Glutamatergic neuron (in vitro differentiated cells): ENCODE measurements at regions not wholly inside any gene's neighbourhood (a gene's known extent, or its start where the extent isn't known, plus 50 kb on each side); places are given as distances from the start of the nearest gene placed in this dataset.

ENCODE experiments used
- DNase-seq: peaks from one replicate; pipeline ENCODE4 v3.0.0; 2022
- H3K27ac Mint-ChIP-seq: one replicate; pipeline ENCODE4 v1.8.0; 2020; ENCODE audit warnings: mild to moderate bottlenecking, mixed read lengths, inconsistent platforms; ENCODE audit not compliant: unreplicated experiment
- H3K27me3 Mint-ChIP-seq: one replicate; pipeline ENCODE4 v1.8.0; 2020; ENCODE audit warnings: mild to moderate bottlenecking, moderate library complexity, mixed read lengths, inconsistent platforms; ENCODE audit not compliant: unreplicated experiment
- H3K36me3 Mint-ChIP-seq: one replicate; pipeline ENCODE4 v1.8.0; 2020; ENCODE audit warnings: mild to moderate bottlenecking, mixed read lengths, inconsistent platforms; ENCODE audit not compliant: unreplicated experiment
- H3K4me1 Mint-ChIP-seq: one replicate; pipeline ENCODE4 v1.8.0; 2020; ENCODE audit warnings: mild to moderate bottlenecking, low read depth, mixed read lengths, inconsistent platforms; ENCODE audit not compliant: unreplicated experiment
- H3K4me3 Mint-ChIP-seq: one replicate; pipeline ENCODE4 v1.8.0; 2020; ENCODE audit warnings: mild to moderate bottlenecking, mixed read lengths, inconsistent platforms; ENCODE audit not compliant: unreplicated experiment
- H3K9me3 Mint-ChIP-seq: one replicate; pipeline ENCODE4 v1.8.0; 2020; ENCODE audit warnings: mild to moderate bottlenecking, moderate library complexity, mixed read lengths, inconsistent platforms; ENCODE audit not compliant: unreplicated experiment
- TF ChIP-seq, protein P1 (sequence below): fragments of 200-600 bp; sonication (generic); IDR thresholded peaks from one replicate; pipeline ENCODE4 v1.5.0; 2021; ENCODE audit not compliant: partially characterized antibody, unreplicated experiment

DNA sequence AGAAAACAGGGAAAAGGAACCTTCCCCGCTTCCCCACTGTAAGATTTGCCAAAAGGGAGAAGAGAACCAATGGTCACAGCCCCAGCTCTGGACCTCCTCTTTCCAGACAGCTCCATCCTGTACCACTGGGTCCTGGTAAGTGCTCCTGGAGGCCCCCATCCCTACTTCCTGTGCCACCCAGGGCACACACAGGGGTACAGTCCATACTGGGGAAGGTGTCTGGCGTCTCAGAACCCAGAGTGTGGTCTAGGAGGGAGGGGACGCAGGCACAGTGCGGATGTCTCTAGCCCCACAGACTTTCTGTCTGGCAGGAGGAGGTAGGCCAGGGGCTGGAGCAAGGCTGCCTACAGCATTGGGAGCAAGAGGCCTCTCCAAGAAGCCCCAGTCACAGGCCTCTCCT, 213.3 kb upstream of the IGFBP3 start:
- no peaks in the 10 kb centered on the region for H3K4me1 Mint-ChIP-seq
- peaks cover 1% of the 10 kb centered on the region for H3K9me3 Mint-ChIP-seq
- H3K36me3 Mint-ChIP-seq, result no peaks in the 10 kb centered on the region
- H3K4me3 Mint-ChIP-seq, result no peak overlapping the region
- H3K27ac Mint-ChIP-seq, result no peak overlapping the region
- H3K27me3 Mint-ChIP-seq, result peaks cover 2% of the 10 kb centered on the region
- TF ChIP-seq, protein P1, sequence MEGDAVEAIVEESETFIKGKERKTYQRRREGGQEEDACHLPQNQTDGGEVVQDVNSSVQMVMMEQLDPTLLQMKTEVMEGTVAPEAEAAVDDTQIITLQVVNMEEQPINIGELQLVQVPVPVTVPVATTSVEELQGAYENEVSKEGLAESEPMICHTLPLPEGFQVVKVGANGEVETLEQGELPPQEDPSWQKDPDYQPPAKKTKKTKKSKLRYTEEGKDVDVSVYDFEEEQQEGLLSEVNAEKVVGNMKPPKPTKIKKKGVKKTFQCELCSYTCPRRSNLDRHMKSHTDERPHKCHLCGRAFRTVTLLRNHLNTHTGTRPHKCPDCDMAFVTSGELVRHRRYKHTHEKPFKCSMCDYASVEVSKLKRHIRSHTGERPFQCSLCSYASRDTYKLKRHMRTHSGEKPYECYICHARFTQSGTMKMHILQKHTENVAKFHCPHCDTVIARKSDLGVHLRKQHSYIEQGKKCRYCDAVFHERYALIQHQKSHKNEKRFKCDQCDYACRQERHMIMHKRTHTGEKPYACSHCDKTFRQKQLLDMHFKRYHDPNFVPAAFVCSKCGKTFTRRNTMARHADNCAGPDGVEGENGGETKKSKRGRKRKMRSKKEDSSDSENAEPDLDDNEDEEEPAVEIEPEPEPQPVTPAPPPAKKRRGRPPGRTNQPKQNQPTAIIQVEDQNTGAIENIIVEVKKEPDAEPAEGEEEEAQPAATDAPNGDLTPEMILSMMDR, result no peak
- no peak for DNase-seq

DNA sequence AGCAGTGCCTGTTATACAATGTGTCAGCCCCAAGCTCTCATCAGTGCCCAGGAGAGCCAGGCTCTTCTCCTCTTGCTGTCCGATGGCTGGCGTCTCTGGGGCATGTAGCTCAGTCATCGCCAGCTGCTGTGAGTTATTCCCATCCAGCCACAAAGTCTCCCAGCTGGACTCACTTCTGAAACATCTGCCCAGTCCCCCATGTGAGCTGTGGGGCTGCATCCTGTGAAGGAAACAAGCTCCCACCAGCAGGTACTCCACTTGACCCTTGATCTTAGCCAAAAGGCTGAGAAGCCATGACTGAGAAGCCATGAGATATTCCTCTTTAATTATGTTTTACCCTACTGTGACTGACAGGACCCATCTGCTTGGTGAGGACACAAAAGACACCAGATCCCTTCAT, 212.7 kb upstream of the IGFBP3 start:
- Mint-ChIP-seq H3K4me3 (no peak overlapping the region), H3K36me3 (no peaks in the 10 kb centered on the region), H3K4me1 (no peaks in the 10 kb centered on the region), H3K9me3 (peaks cover 1% of the 10 kb centered on the region), H3K27ac (no peak overlapping the region), H3K27me3 (peaks cover 2% of the 10 kb centered on the region)
- DNase-seq, result no peak
- TF ChIP-seq, protein P1, result no peak

DNA sequence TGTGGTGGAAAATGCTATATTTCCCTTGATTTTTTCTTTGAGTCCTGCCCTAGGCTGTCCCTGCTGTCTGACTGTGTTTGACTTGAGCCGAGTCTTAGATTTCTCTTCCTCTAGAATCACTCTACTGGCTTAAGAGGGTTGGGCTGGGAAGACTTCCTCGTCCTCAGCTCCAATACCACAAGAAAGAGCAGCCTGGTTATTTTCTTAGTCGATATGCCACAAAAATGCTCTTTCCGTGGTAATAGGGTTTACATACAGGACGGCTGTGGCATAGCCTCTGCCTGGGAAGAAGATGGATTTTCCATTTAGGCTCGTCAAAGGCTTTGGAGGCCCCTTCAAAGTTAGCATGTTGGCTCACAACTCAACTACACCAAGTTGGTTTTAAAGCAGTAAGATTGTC, 212.0 kb upstream of the IGFBP3 start:
- Mint-ChIP-seq H3K4me1 (no peaks in the 10 kb centered on the region), H3K27ac (no peak overlapping the region), H3K36me3 (no peaks in the 10 kb centered on the region)

DNA sequence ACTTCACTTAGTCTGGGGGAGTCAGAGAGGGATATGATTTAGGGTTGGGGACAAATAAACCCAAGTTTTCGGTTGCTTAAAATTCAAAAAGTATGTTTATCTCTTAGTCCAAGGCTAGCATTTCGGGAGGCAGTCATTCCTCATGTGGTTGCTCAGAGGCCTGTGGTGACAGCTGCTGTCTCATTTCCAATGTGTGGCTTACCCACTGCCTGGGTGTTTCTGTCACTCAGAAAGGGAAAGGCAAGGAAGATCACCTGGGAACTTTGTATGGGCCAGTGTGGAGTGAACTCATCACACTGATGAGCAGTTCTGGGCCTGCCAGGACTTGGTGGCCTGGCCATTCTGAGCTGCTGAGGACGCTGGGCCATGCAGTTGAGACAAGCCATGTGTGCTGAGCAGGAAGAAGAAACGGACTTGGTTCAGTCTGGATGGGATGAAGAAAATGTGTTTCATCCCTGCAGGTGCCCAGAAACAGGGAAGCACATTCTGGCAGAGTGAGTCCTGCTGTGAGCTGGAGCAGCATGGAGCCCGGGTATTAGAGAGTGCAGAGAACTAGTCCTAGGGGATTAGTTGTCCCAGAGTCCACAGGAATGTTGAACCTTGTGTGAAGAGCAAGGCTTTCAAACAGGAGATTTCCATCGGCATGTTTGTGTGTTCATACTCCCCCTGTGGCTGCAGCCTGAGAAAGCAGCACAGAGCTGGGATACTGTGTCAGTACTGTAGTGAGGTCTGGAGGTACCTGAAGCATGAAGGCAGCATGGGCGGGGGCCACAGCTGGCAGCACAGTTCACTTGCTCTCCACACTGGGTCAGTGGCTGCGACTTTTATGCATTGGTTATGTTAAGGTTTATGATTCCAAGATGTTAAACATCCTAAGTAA, 211.1 kb upstream of the IGFBP3 start:
- Mint-ChIP-seq H3K4me3 (no peak overlapping the region), H3K36me3 (no peaks in the 10 kb centered on the region), H3K27ac (no peak overlapping the region), H3K9me3 (peaks cover 1% of the 10 kb centered on the region), H3K27me3 (peaks cover 2% of the 10 kb centered on the region), H3K4me1 (no peaks in the 10 kb centered on the region)
- TF ChIP-seq, protein P1, result no peak
- no peak for DNase-seq

More for the DNA sequence above, 212.0 kb upstream of the IGFBP3 start:
- TF ChIP-seq, protein P1, result no peak
- H3K9me3 Mint-ChIP-seq, result peaks cover 1% of the 10 kb centered on the region
- H3K27me3 Mint-ChIP-seq, result peaks cover 2% of the 10 kb centered on the region
- no peak for DNase-seq
- H3K4me3 Mint-ChIP-seq, result no peak overlapping the region

DNA sequence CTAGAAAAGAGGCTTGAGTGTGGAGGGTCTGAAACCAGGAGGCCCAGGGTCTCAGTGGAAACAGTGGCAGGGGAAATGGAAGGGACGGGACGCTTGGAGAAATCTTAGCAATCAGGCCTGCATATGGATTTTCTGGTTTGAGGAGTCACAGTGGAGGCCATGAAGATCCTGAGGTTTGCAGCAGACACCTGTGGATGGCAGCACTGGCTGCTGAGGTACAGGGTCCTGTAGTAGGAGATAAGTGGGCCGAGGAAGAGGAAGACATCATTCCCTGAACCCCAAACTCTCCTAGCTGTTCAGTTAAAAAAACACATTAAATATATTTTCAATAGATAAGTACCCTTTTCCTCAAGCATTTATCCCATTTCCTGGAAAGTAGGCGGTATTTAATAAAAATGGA, 208.8 kb upstream of the IGFBP3 start:
- H3K27me3 Mint-ChIP-seq, result peaks cover 2% of the 10 kb centered on the region
- DNase-seq, result no peak
- H3K4me1 Mint-ChIP-seq, result no peaks in the 10 kb centered on the region
- TF ChIP-seq, protein P1, result no peak
- no peak overlapping the region for H3K27ac Mint-ChIP-seq
- no peaks in the 10 kb centered on the region for H3K36me3 Mint-ChIP-seq
- H3K4me3 Mint-ChIP-seq, result no peak overlapping the region
- H3K9me3 Mint-ChIP-seq, result peaks cover 1% of the 10 kb centered on the region
